Right lobe of liver (tissue), 4 donors: ENCODE measurements at regions not wholly inside any gene's neighbourhood (a gene's known extent, or its start where the extent isn't known, plus 50 kb on each side); places are given as distances from the start of the nearest gene placed in this dataset.

Source experiments
- POLR2A ChIP-seq: fragments of 450-650 bp; IDR thresholded peaks from one replicate; pipeline ENCODE4 v1.6.1; 2017; ENCODE audit warnings: antibody characterized with exemption, mild to moderate bottlenecking
- TF ChIP-seq, protein P1 (sequence below), 4 donors: fragments of 200-600 bp in 3 of 4; fragments of 450-650 bp in 1 of 4; IDR thresholded peaks; one replicate each; pipeline versions ENCODE4 v1.5.1 to v1.8.0; 2016 to 2022; ENCODE audit warnings: antibody characterized with exemption in 4 of 4, mild to moderate bottlenecking in 2 of 4
- donor health status: DM: no; HTN: no; CAD: no.
- donor health status: DM: no; HTN: no; CAD: no.
- donor health status: DM: no; HTN: yes; CAD: no.

GRCh38 chr3:182644790-182645433 lies 148.4 kb upstream of the ATP11B start:
- TF ChIP-seq, protein P1, sequence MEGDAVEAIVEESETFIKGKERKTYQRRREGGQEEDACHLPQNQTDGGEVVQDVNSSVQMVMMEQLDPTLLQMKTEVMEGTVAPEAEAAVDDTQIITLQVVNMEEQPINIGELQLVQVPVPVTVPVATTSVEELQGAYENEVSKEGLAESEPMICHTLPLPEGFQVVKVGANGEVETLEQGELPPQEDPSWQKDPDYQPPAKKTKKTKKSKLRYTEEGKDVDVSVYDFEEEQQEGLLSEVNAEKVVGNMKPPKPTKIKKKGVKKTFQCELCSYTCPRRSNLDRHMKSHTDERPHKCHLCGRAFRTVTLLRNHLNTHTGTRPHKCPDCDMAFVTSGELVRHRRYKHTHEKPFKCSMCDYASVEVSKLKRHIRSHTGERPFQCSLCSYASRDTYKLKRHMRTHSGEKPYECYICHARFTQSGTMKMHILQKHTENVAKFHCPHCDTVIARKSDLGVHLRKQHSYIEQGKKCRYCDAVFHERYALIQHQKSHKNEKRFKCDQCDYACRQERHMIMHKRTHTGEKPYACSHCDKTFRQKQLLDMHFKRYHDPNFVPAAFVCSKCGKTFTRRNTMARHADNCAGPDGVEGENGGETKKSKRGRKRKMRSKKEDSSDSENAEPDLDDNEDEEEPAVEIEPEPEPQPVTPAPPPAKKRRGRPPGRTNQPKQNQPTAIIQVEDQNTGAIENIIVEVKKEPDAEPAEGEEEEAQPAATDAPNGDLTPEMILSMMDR (IDR thresholded peaks at IDR 0.05): no peak
- TF ChIP-seq POLR2A: no peak
